Panc1 (cell line): ENCODE measurements at regions not wholly inside any gene's neighbourhood (a gene's known extent, or its start where the extent isn't known, plus 50 kb on each side); places are given as distances from the start of the nearest gene placed in this dataset.

Source experiments
- ATAC-seq: fragments of 200-7000 bp; cut with Tn5 transposase; 2 replicates; pipeline ENCODE4 v1.9.1; 2020; ENCODE audit warnings: mild to moderate bottlenecking, moderate library complexity
- BruUV-seq: library from RNA; stranded (reverse); fragments of 400-500 nt; replicated peaks from 2 replicates; lab custom pipeline; 2021; lab: Mats Ljungman, UMichigan
- CTCF ChIA-PET: fragments of 300-600 bp; sonication (Branson Sonifier 250); formaldehyde crosslinking; loops from one replicate; lab custom pipeline; 2022; ENCODE audit warnings: antibody characterized with exemption; lab: Charles Lee
- POLR2A ChIA-PET: fragments of 300-600 bp; sonication (Branson Sonifier 250); formaldehyde crosslinking; loops from one replicate; lab custom pipeline; 2022; ENCODE audit warnings: antibody characterized with exemption; lab: Charles Lee
- DNase-seq: peaks from one replicate; pipeline ENCODE4 v3.0.0-alpha.2; 2010; ENCODE audit warnings: low read depth, low spot score
- H3K27ac ChIP-seq: 2 replicates; pipeline ENCODE4 v1.5.1; 2011; ENCODE audit warnings: mild to moderate bottlenecking, low read length, inconsistent platforms
- H3K27me3 ChIP-seq: fragments of 200-500 bp; sonication (Bioruptor generic); 2 replicates; pipeline ENCODE4 v1.6.0; 2014; ENCODE audit warnings: low read length, inconsistent platforms; ENCODE audit not compliant: control insufficient read depth, insufficient read depth
- H3K36me3 ChIP-seq: fragments of 200-500 bp; sonication (Bioruptor generic); 2 replicates; pipeline ENCODE4 v1.5.1; 2014; ENCODE audit warnings: inconsistent platforms, mild to moderate bottlenecking, low read length, moderate library complexity; ENCODE audit not compliant: control insufficient read depth, insufficient read depth
- H3K4me1 ChIP-seq: 2 replicates; pipeline ENCODE4 v1.5.1; 2011; ENCODE audit warnings: inconsistent platforms, mild to moderate bottlenecking, low read length, moderate library complexity; ENCODE audit not compliant: control insufficient read depth, insufficient read depth
- H3K4me3 ChIP-seq, 2 experiments: 2 replicates each; pipeline ENCODE4 v1.5.1; 2011 to 2012; ENCODE audit warnings: low read depth in 2 of 2, low read length in 2 of 2, mild to moderate bottlenecking in 2 of 2, inconsistent platforms in 1 of 2, moderate library complexity in 1 of 2
- H3K9me3 ChIP-seq: fragments of 200-500 bp; sonication (Bioruptor generic); 2 replicates; pipeline ENCODE4 v1.5.1; 2014; ENCODE audit warnings: low read depth, mild to moderate bottlenecking, inconsistent platforms, low read length, moderate library complexity; ENCODE audit not compliant: control insufficient read depth, insufficient read depth
- POLR2AphosphoS5 ChIP-seq: IDR thresholded peaks from 2 replicates; pipeline ENCODE4 v1.6.1; 2012; ENCODE audit warnings: mild to moderate bottlenecking, low read depth, low read length, moderate library complexity
- SIN3A ChIP-seq: IDR thresholded peaks from 2 replicates; pipeline ENCODE4 v1.6.1; 2012; ENCODE audit warnings: low read depth, mild to moderate bottlenecking, low read length, moderate library complexity, borderline replicate concordance; ENCODE audit not compliant: insufficient read depth
- TCF7L2 ChIP-seq: IDR thresholded peaks from 2 replicates; pipeline ENCODE4 v1.6.1; 2011; ENCODE audit warnings: mild to moderate bottlenecking, low read depth, low read length, inconsistent platforms
- in situ Hi-C: cut with HindIII; loops from 2 replicates; pipeline ENCODE4 v1.10.0; 2016; ENCODE audit warnings: low sequenced_read_pairs, low pct_unique_long_range_greater_than_20kb
- intact Hi-C: fragments of 100-400 bp; cut with micrococcal nuclease; formaldehyde crosslinking; loops from one replicate; pipeline ENCODE4 v1.10.0; 2022; ENCODE audit not compliant: unreplicated experiment
- TF ChIP-seq, protein P1 (sequence below): fragments of 450-650 bp; IDR thresholded peaks from 2 replicates; pipeline ENCODE4 v1.5.1; 2017; ENCODE audit warnings: mild to moderate bottlenecking
- TF ChIP-seq, protein P2 (sequence below), 2 experiments: IDR thresholded peaks; 2 replicates each; pipeline ENCODE4 v1.6.1; 2011 to 2012; ENCODE audit warnings: low read depth in 2 of 2, control low read depth in 1 of 2, low read length in 1 of 2, mild to moderate bottlenecking in 1 of 2, moderate library complexity in 1 of 2; ENCODE audit not compliant: insufficient read depth in 1 of 2

- ATAC-seq (no peak), DNase-seq (no peak)
- TF ChIP-seq POLR2AphosphoS5 (no peak), TCF7L2 (no peak)
- TF ChIP-seq, protein P1, sequence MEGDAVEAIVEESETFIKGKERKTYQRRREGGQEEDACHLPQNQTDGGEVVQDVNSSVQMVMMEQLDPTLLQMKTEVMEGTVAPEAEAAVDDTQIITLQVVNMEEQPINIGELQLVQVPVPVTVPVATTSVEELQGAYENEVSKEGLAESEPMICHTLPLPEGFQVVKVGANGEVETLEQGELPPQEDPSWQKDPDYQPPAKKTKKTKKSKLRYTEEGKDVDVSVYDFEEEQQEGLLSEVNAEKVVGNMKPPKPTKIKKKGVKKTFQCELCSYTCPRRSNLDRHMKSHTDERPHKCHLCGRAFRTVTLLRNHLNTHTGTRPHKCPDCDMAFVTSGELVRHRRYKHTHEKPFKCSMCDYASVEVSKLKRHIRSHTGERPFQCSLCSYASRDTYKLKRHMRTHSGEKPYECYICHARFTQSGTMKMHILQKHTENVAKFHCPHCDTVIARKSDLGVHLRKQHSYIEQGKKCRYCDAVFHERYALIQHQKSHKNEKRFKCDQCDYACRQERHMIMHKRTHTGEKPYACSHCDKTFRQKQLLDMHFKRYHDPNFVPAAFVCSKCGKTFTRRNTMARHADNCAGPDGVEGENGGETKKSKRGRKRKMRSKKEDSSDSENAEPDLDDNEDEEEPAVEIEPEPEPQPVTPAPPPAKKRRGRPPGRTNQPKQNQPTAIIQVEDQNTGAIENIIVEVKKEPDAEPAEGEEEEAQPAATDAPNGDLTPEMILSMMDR, result no peak
- H3K9me3 ChIP-seq, result no peaks in the 10 kb centered on the region
- H3K4me3 ChIP-seq, result no peak overlapping the region
- no peaks in the 10 kb centered on the region for H3K36me3 ChIP-seq
- CTCF ChIA-PET, result no interaction called here
- no TSS peak for BruUV-seq
- in situ Hi-C loops, result no loop called here
- intact Hi-C loops, result no loop called here
- H3K4me1 ChIP-seq, result no peaks in the 10 kb centered on the region
- H3K27ac ChIP-seq, result no peak overlapping the region
- H3K27me3 ChIP-seq, result peaks cover 4% of the 10 kb centered on the region
- POLR2A ChIA-PET, result no interaction called here
Measured at GRCh38 chr2:35830833-35831232, 524.7 kb upstream of the CRIM1 start.

DNA sequence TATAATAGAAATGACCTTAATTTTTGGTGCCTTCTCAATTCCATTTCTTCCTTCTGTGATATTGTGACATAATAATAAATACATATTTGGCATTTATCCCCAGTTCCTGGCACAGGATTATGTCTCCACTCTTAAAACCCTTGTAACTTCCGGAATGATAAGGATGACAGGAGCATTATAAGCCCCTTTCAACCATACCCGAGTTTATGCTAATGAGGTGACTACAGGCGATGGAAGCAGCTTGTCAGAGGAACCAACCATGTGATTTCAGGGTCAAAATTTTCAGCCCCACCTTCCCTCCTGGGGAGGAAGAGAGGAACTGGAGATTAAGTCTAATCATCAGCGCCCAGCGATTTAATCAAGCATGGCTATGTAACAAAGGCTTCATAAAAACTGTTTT, 528.5 kb upstream of the CRIM1 start:
- H3K27ac ChIP-seq, result no peak overlapping the region
- intact Hi-C loops (no loop called here), in situ Hi-C loops (no loop called here)
- no peak overlapping the region for H3K4me3 ChIP-seq
- no peaks in the 10 kb centered on the region for H3K4me1 ChIP-seq
- no TSS peak for BruUV-seq
- ChIA-PET POLR2A (no interaction called here), CTCF (no interaction called here)
- H3K36me3 ChIP-seq, result no peaks in the 10 kb centered on the region
- ATAC-seq (no peak), DNase-seq (no peak)
- no peak for TF ChIP-seq SIN3A
- TF ChIP-seq, protein P1, result no peak
- TF ChIP-seq, protein P2, sequence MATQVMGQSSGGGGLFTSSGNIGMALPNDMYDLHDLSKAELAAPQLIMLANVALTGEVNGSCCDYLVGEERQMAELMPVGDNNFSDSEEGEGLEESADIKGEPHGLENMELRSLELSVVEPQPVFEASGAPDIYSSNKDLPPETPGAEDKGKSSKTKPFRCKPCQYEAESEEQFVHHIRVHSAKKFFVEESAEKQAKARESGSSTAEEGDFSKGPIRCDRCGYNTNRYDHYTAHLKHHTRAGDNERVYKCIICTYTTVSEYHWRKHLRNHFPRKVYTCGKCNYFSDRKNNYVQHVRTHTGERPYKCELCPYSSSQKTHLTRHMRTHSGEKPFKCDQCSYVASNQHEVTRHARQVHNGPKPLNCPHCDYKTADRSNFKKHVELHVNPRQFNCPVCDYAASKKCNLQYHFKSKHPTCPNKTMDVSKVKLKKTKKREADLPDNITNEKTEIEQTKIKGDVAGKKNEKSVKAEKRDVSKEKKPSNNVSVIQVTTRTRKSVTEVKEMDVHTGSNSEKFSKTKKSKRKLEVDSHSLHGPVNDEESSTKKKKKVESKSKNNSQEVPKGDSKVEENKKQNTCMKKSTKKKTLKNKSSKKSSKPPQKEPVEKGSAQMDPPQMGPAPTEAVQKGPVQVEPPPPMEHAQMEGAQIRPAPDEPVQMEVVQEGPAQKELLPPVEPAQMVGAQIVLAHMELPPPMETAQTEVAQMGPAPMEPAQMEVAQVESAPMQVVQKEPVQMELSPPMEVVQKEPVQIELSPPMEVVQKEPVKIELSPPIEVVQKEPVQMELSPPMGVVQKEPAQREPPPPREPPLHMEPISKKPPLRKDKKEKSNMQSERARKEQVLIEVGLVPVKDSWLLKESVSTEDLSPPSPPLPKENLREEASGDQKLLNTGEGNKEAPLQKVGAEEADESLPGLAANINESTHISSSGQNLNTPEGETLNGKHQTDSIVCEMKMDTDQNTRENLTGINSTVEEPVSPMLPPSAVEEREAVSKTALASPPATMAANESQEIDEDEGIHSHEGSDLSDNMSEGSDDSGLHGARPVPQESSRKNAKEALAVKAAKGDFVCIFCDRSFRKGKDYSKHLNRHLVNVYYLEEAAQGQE (IDR thresholded peaks at IDR 0.05; ENCODE audit: insufficient read depth in 1 of 2, low read depth in 2 of 2, low read length in 1 of 2), result no peak
- TF ChIP-seq TCF7L2, result no peak
- TF ChIP-seq POLR2AphosphoS5, result no peak
- H3K9me3 ChIP-seq, result no peaks in the 10 kb centered on the region
- peaks cover 4% of the 10 kb centered on the region for H3K27me3 ChIP-seq
